Prostate gland (tissue), 2 donors: ENCODE measurements at regions not wholly inside any gene's neighbourhood (a gene's known extent, or its start where the extent isn't known, plus 50 kb on each side); places are given as distances from the start of the nearest gene placed in this dataset.

ENCODE experiments used
- POLR2A ChIP-seq: fragments of 450-650 bp; IDR thresholded peaks from one replicate; pipeline ENCODE4 v1.6.1; 2016; ENCODE audit warnings: antibody characterized with exemption, mild to moderate bottlenecking
- TF ChIP-seq, protein P1 (sequence below), 4 experiments: fragments of 200-600 bp in 2 of 4; fragments of 450-650 bp in 2 of 4; sonication (generic) in 2 of 4; IDR thresholded peaks; 1 replicate in 3 of 4; 2 replicates in 1 of 4; pipeline ENCODE4 v1.5.1; 2016 to 2019; ENCODE audit warnings: antibody characterized with exemption in 4 of 4, mild to moderate bottlenecking in 2 of 4, moderate library complexity in 2 of 4

DNA sequence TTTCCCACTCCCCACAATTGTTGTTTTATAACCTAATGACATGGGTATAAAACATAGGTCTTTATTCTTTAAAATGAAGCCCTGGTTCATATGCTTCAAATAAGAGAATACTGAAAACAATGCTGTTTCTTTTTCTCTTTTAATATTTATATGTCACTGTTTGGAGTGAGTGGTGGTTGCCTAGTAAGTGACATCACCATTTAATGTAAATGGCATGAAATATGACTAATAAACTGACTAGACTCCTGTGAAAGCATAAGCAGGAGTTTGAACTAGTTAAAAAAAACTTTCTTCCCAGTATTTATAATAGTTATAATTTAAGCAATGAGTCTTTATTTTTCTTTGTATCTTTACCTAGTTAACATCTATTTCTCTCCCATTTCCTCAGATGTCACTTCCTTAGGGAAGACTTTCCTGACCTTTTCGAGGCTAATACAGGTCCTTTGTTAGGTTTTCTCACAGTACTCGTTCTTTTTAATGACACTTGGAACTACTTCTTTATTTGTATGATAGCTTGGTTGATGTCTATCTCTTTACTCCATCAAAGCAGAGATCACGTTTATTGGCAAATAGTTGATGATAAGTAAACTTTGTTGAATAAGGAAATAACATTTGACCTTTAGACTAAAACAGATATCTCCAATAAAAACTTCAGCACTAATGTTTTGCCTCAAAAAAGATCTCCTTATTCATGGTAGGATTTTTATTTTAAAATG lies 105.4 kb upstream of the PDC start:
- TF ChIP-seq POLR2A, result no peak
- TF ChIP-seq, protein P1, sequence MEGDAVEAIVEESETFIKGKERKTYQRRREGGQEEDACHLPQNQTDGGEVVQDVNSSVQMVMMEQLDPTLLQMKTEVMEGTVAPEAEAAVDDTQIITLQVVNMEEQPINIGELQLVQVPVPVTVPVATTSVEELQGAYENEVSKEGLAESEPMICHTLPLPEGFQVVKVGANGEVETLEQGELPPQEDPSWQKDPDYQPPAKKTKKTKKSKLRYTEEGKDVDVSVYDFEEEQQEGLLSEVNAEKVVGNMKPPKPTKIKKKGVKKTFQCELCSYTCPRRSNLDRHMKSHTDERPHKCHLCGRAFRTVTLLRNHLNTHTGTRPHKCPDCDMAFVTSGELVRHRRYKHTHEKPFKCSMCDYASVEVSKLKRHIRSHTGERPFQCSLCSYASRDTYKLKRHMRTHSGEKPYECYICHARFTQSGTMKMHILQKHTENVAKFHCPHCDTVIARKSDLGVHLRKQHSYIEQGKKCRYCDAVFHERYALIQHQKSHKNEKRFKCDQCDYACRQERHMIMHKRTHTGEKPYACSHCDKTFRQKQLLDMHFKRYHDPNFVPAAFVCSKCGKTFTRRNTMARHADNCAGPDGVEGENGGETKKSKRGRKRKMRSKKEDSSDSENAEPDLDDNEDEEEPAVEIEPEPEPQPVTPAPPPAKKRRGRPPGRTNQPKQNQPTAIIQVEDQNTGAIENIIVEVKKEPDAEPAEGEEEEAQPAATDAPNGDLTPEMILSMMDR (IDR thresholded peaks at IDR 0.05), result no peak
